OCI-LY3 (cell line): ENCODE measurements at regions not wholly inside any gene's neighbourhood (a gene's known extent, or its start where the extent isn't known, plus 50 kb on each side); places are given as distances from the start of the nearest gene placed in this dataset.

Experiments
- EZH2phosphoT487 ChIP-seq: fragments of 200-600 bp; shearing (Covaris generic); IDR thresholded peaks from 2 replicates; pipeline ENCODE4 v1.6.1; 2018; ENCODE audit warnings: antibody characterized with exemption, mixed run types, low read depth
- TF ChIP-seq, protein P1 (sequence below): fragments of 200-600, 300-600 bp; sonication (generic); IDR thresholded peaks from 2 replicates; pipeline ENCODE4 v1.5.1; 2014; ENCODE audit warnings: antibody characterized with exemption, low read length, low read depth

DNA sequence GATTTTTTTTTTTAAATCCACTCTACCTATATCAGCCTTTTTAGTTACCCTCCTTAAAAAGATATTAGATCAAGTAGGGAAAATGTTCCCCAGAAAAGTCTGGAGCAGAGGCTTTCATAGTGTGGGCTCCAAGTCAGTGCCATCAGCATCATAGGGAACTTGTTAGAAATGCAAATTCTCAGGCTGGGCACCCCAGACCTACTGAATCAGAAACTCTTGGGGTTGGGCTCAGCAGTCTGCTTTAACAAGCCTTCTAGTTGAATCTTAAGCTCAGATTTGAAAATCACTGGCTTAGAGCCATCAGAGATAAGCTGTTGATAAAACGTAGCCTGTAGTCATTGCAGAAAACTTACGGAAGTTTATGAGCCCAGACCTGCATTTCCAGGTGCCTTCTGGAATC lies 140.1 kb downstream of the TMEM38B start:
- TF ChIP-seq, protein P1, sequence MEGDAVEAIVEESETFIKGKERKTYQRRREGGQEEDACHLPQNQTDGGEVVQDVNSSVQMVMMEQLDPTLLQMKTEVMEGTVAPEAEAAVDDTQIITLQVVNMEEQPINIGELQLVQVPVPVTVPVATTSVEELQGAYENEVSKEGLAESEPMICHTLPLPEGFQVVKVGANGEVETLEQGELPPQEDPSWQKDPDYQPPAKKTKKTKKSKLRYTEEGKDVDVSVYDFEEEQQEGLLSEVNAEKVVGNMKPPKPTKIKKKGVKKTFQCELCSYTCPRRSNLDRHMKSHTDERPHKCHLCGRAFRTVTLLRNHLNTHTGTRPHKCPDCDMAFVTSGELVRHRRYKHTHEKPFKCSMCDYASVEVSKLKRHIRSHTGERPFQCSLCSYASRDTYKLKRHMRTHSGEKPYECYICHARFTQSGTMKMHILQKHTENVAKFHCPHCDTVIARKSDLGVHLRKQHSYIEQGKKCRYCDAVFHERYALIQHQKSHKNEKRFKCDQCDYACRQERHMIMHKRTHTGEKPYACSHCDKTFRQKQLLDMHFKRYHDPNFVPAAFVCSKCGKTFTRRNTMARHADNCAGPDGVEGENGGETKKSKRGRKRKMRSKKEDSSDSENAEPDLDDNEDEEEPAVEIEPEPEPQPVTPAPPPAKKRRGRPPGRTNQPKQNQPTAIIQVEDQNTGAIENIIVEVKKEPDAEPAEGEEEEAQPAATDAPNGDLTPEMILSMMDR, result no peak
- TF ChIP-seq EZH2phosphoT487, result no peak
